GM18519 (cell line): ENCODE measurements at regions not wholly inside any gene's neighbourhood (a gene's known extent, or its start where the extent isn't known, plus 50 kb on each side); places are given as distances from the start of the nearest gene placed in this dataset.
"Not testable (repeated sequence)": the region's sequence is repeated elsewhere in the genome, so short reads cannot be mapped to it uniquely, and the experiment has no call there.

Source experiments
- ATAC-seq: cut with Tn5 transposase; IDR thresholded peaks from one replicate; pipeline ENCODE4 v1.9.1; 2021; ENCODE audit warnings: mild to moderate bottlenecking, moderate library complexity; ENCODE audit not compliant: unreplicated experiment, low FRiP score

GRCh38 chr5:6241056-6241455, 137.3 kb downstream of the MED10 start:
- not testable (repeated sequence) for ATAC-seq

GRCh38 chr5:6236858-6237481, 141.4 kb downstream of the MED10 start:
- peak; percentile 77 for ATAC-seq

- no peak for ATAC-seq
Measured at GRCh38 chr5:6236170-6236793, 142.1 kb downstream of the MED10 start.

GRCh38 chr5:6235726-6236125, 142.6 kb downstream of the MED10 start:
- ATAC-seq, result no peak

- ATAC-seq, result no peak
Measured at GRCh38 chr5:6228257-6229250, 149.8 kb downstream of the MED10 start.

GRCh38 chr5:6225121-6225607, 153.2 kb downstream of the MED10 start:
- ATAC-seq, result no peak

GRCh38 chr5:6224406-6224805, 153.9 kb downstream of the MED10 start:
- ATAC-seq, result no peak

GRCh38 chr5:6222899-6223298, 155.4 kb downstream of the MED10 start:
- no peak for ATAC-seq

GRCh38 chr5:6222121-6222520, 156.2 kb downstream of the MED10 start:
- ATAC-seq, result no peak

- no peak for ATAC-seq
Measured at GRCh38 chr5:6221141-6221626, 157.2 kb downstream of the MED10 start.

GRCh38 chr5:6220346-6221088, 157.8 kb downstream of the MED10 start:
- no peak for ATAC-seq

- no peak for ATAC-seq
Measured at GRCh38 chr5:6218517-6218916, 159.8 kb downstream of the MED10 start.

- ATAC-seq, result no peak
Measured at GRCh38 chr5:6218116-6218515, 160.2 kb downstream of the MED10 start.

- no peak for ATAC-seq
Measured at GRCh38 chr5:6216471-6217075, 161.8 kb downstream of the MED10 start.

- no peak for ATAC-seq
Measured at GRCh38 chr5:6215891-6216290, 162.5 kb downstream of the MED10 start.

- no peak for ATAC-seq
Measured at GRCh38 chr5:6212244-6212643, 166.1 kb downstream of the MED10 start.

GRCh38 chr5:6206501-6206900, 171.8 kb downstream of the MED10 start:
- ATAC-seq, result no peak

GRCh38 chr5:6202968-6203365, 175.4 kb downstream of the MED10 start:
- no peak for ATAC-seq

- no peak for ATAC-seq
Measured at GRCh38 chr5:6202149-6202967, 176.0 kb downstream of the MED10 start.
